HG02852 (cell line): ENCODE measurements at regions not wholly inside any gene's neighbourhood (a gene's known extent, or its start where the extent isn't known, plus 50 kb on each side); places are given as distances from the start of the nearest gene placed in this dataset.
"Not testable (repeated sequence)": the region's sequence is repeated elsewhere in the genome, so short reads cannot be mapped to it uniquely, and the experiment has no call there.

Experiments used
- ATAC-seq: cut with Tn5 transposase; IDR thresholded peaks from one replicate; pipeline ENCODE4 v1.9.1; 2021; ENCODE audit warnings: mild to moderate bottlenecking, moderate library complexity; ENCODE audit not compliant: unreplicated experiment

DNA sequence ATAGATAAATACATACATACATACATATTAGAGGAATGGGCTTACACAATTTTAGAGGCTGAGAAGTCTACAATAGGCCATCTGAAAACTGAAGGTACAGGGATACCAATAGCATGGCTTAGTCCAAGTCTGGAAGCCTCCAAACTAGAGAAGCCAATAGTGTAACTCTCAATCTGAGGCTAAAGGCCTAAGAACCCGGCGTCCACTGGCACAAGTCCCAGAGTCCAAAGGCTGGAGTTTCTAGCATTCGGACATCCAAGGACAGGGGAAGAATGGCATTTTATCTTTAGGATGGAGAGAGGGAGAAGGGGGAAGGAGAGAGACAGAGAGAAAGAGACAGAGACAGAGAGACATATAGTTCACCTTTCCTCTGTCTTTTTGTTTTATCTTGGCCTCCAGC, 63.7 kb upstream of the SYT4 start:
- ATAC-seq = no peak

DNA sequence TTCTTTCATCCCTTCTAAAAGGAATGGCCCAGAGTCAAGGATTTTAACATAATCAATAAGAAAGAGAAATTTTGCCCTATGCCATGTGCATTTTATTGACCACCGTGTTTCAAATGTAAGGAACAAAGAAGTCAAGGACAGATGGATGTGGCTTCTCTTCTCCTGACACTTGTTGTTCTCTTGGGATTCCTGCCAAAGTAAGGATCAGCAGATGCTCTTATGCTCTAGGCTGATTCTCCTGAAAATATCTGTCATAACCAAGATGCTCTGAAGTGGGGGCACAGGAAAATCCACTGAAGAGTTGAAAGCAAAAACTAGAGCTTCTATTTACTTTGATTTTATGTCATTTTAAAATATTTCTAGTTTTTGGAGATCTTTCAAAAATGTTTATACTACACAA, 72.9 kb upstream of the SYT4 start:
- no peak for ATAC-seq

DNA sequence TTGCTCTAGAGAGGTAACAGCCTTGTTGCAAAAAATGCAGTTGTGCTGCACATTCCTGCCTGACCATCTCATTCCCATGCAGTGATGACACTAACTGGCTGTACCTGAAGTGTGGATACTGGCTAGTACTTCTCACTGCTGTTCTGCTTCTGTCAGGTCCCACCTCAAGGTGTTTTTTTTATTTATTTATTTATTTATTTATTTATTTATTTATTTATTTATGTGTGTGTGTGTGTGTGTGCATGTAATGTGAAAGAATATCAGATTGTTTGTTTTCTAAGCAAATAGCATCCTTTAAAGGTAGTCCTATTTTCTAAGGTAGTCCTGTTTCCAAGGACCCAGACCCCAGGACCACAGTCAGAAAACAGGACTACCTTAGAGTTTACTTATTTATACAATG, 87.2 kb upstream of the SYT4 start:
- ATAC-seq = no peak

GRCh38 chr18:43367895-43368294, 90.6 kb upstream of the SYT4 start:
- ATAC-seq = no peak

GRCh38 chr18:43369311-43369710, 92.0 kb upstream of the SYT4 start:
- not testable (repeated sequence) for ATAC-seq

DNA sequence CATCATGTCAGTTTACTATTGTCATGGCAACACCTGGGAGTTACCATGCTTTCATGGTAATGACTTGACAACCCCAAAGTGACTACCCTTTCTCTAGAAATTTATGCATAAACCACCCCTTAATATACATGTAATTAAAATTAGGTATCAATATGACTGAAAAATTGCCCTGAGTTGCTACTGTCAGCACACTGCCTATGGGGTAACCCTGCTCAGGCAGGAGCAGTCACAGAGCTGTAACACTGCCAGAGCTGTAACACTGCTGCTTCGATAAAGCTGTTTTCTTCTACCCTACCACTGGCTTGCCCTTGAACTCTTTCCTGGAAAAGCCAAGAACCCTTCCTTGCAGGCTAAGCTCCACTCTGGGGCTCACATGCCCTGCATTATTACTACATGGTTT, 95.5 kb upstream of the SYT4 start:
- no peak for ATAC-seq

DNA sequence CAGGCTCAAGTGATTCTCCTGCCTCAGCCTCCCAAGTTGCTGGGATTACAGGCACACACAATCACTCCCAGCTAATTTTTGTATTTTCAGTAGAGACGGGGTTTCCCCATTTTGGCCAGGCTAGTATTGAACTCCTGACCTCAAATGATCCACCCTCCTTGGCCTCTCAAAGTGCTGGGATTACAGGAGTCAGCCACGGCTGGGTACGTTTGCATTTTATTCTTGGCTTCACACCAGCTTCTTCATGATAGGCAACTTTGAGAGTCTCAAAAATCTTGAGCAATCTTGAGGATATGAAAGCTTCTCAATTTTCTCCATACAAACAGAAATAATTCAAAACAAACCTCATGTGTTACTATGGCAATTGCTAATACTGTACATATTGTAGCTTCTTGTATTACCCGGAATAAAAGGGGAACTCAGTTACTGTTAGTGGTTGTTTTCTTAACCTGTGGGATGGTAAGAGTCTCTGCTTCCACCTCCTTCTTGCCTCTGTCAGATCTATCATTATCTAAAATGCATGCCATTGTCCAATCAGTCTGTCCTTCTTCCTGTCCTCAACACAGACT, 102.9 kb upstream of the SYT4 start:
- no peak for ATAC-seq

DNA sequence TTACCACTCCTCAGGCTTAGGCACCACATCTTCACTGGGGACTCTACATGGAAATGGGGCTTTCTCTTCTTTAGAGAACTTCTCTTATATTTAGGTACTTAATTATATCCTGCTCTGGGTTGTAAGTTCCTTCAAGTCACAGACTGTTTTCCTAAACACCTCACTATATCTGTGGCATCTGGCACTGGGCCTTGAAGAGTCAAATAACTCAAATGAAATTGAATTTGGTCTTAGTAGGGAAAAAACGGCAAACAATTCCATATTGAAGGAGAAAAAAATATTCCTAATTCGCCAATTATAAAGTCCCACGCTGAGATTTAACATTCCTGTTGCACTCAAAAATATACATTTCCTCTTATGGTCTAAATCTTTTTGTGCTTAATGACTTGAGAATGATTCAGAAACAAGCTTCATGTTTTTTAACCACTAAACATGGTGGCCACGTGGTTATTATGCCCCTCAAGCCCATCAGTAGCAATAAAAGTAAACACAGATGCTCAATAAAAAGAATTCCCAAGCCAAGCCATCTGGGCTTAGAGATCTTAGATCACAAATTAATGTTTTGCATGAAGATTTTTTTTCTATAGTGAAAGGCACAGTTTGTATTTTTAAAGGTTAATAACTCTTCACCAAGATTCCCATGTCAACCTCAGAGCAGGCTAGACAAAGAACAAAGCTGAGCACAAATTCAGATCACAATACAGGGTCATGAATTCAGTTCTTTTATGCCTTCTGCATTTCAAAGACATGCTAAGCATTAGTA, 105.5 kb upstream of the SYT4 start:
- no peak for ATAC-seq

- ATAC-seq = no peak
These were observed 111.9 kb upstream of the SYT4 start for GRCh38 chr18:43389163-43389562.

DNA sequence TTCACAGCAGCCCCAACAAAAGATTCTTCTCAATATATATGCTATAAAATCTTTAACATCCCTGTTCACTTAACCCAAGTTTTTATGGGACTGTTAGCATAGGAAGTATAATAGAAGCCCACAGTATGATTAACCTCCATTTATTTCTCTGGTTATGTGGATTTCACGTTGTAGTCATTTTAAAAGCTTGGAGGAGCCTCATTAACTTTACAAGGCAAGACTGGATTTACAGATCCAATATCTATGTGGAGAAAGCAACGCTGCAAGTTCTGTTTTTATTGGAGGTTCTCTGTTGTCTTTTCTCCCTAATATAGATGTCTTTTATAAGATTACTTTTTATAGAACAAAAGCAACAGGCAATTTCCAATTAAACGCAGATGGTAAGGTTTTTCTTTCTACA, 114.9 kb upstream of the SYT4 start:
- ATAC-seq = no peak

DNA sequence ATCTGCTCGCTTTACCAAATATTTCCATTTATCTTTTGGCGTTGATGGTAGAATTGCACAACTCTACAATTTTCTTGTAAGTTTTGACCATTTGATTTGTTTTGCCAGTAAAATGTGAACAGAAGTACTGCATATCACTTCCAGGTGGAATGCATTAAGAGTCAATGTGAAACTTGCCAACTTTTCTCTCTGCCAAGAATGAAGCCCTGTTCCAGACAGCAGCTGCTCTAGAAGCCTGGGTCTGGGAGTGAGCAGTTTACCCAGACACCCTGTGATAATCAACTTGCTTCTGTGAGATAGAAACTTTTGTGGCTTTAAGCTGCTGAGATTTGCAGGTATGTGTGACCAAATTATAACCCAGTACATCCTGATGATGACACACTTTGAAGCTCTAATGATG, 115.9 kb upstream of the SYT4 start:
- no peak for ATAC-seq

- ATAC-seq = no peak
These were observed 119.0 kb upstream of the SYT4 start for GRCh38 chr18:43396266-43396665.

- ATAC-seq = no peak
These were observed 121.3 kb upstream of the SYT4 start for GRCh38 chr18:43398601-43399000.

- ATAC-seq = no peak
These were observed 127.8 kb upstream of the SYT4 start for GRCh38 chr18:43405097-43405496.

DNA sequence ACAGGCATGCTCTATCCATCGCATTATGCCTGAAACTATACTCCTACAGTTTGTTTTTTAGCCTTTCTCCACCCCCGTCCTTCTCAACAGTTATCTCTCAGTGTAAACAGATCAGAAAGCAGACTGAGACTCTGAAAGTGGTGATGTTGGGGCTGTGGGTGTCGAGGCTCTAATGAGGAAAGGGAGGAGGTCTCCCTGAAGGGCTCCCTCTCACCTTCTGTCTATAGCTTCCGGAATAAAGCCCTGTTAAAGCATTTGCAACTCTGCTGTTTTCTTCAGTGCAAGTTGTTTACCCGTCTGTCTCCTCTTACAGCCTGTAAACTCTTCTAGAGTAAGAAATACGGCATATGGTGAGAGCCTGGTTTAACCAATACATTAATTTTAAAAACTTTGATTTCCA, 136.7 kb upstream of the SYT4 start:
- ATAC-seq = no peak

DNA sequence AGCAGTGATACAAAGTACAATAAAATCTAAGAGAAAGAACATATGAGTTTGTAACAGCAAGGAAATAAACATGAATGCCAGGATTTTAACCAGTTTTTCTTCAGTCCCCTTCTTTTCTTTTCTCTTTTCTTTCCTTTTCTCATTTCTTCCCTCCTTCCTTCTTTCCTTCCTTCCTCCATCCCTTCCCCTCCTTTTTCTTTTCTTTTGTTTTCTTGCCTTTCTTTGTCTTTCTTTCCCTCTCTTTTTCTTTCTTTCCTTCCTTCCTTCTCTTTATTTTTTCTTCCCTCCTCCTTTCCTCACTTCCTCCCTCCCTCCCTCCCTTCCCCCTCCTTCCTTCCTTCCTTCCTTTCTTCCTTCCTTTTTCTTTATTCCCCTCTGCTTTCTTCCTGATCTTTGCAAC, 142.8 kb upstream of the SYT4 start:
- ATAC-seq = no peak

- no peak for ATAC-seq
These were observed 143.7 kb upstream of the SYT4 start for GRCh38 chr18:43420950-43421349.

- no peak for ATAC-seq
These were observed 145.2 kb upstream of the SYT4 start for GRCh38 chr18:43422518-43422917.

GRCh38 chr18:43435851-43436250, 158.6 kb upstream of the SYT4 start:
- no peak for ATAC-seq

- ATAC-seq = no peak
These were observed 164.8 kb upstream of the SYT4 start for GRCh38 chr18:43442131-43442530.

DNA sequence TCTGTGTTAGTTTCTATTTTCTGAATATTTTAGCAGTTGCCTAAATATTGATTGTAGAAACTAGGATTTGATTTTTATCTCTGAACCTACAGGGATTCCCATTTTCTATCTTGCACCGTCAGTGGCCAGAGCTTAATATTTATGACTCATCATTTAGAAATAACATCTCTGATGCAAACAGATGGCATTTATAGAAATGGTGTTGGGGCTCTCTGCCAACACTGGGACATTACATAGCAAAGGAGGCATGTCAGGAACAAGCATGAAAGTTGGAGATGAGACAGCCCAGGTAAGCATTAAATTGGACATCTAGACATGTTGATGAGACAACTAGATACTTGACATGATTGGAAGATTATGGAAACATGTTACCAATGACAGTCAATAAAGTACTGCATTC, 165.3 kb upstream of the SYT4 start:
- ATAC-seq = no peak

GRCh38 chr18:43465483-43465882, 188.2 kb upstream of the SYT4 start:
- ATAC-seq = no peak

GRCh38 chr18:43471873-43472272, 194.6 kb upstream of the SYT4 start:
- ATAC-seq = no peak
